Spleen (tissue), 11 donors: ENCODE measurements at regions not wholly inside any gene's neighbourhood (a gene's known extent, or its start where the extent isn't known, plus 50 kb on each side); places are given as distances from the start of the nearest gene placed in this dataset.
"Not testable (repeated sequence)": the region's sequence is repeated elsewhere in the genome, so short reads cannot be mapped to it uniquely, and the experiment has no call there.

Source experiments
- DNase-seq: peaks from one replicate; pipeline ENCODE4 v3.0.0-alpha.2; 2020
- H3K27ac ChIP-seq, 8 donors: fragments of 200-600 bp; sonication (generic) in 7 of 8; 1 replicate in 4 of 8; 2 replicates in 4 of 8; pipeline versions ENCODE4 v1.5.0 to v1.8.0; 2016 to 2021; ENCODE audit warnings: inconsistent platforms in 4 of 8, mild to moderate bottlenecking in 4 of 8, moderate library complexity in 1 of 8
- H3K27me3 ChIP-seq, 7 donors: fragments of 200-600 bp; sonication (generic) in 6 of 7; replicated peaks in 1 of 7; 1 replicate in 4 of 7; 2 replicates in 3 of 7; pipeline versions ENCODE4 v1.5.0 to v1.8.0; 2016 to 2021; ENCODE audit warnings: inconsistent platforms in 3 of 7, mild to moderate bottlenecking in 1 of 7
- H3K36me3 ChIP-seq, 6 donors: fragments of 200-600 bp; sonication (generic) in 5 of 6; 1 replicate in 4 of 6; 2 replicates in 2 of 6; pipeline versions ENCODE4 v1.5.0 to v1.8.0; 2016 to 2021; ENCODE audit warnings: inconsistent platforms in 2 of 6
- H3K4me1 ChIP-seq, 6 donors: fragments of 200-600 bp; sonication (generic) in 5 of 6; 1 replicate in 3 of 6; 2 replicates in 3 of 6; pipeline versions ENCODE4 v1.5.0 to v1.8.0; 2016 to 2021; ENCODE audit warnings: inconsistent platforms in 3 of 6
- H3K4me3 ChIP-seq, 8 donors: fragments of 200-600 bp; sonication (generic) in 7 of 8; 1 replicate in 4 of 8; 2 replicates in 4 of 8; pipeline versions ENCODE4 v1.5.0 to v1.8.0; 2016 to 2021; ENCODE audit warnings: inconsistent platforms in 4 of 8, mild to moderate bottlenecking in 4 of 8, moderate library complexity in 2 of 8
- H3K9me3 ChIP-seq, 8 donors: fragments of 200-600 bp; sonication (generic) in 7 of 8; 1 replicate in 4 of 8; 2 replicates in 4 of 8; pipeline versions ENCODE4 v1.5.0 to v1.8.0; 2016 to 2021; ENCODE audit warnings: inconsistent platforms in 4 of 8
- POLR2A ChIP-seq, 3 donors: fragments of 450-650 bp; IDR thresholded peaks; one replicate each; pipeline ENCODE4 v1.5.1; 2017; ENCODE audit warnings: antibody characterized with exemption in 3 of 3, mild to moderate bottlenecking in 1 of 3
- POLR2AphosphoS5 ChIP-seq, 3 donors: sonication (generic); formaldehyde crosslinking; IDR thresholded peaks; one replicate each; pipeline ENCODE4 v1.5.1; 2017; ENCODE audit warnings: antibody characterized with exemption in 3 of 3
- WGBS, 5 donors: extraction: QIAGEN DNeasy Blood & Tissue Kit in 3 of 5; methylation state at CpG; one replicate each; pipeline versions ENCODE4 v1.1.5 to v1.1.7; 2013 to 2018; 5-methylcytosine and 5-hydroxymethylcytosine counted together
- intact Hi-C: fragments of 100-400 bp; cut with DNase I; formaldehyde crosslinking; loops from one replicate; pipeline ENCODE4 v1.15.0; 2023; ENCODE audit warnings: low total_unique reads
- TF ChIP-seq, protein P1 (sequence below), 11 experiments: fragments of 200-600 bp in 7 of 11; fragments of 450-650 bp in 4 of 11; sonication (generic) in 4 of 11; IDR thresholded peaks in 8 of 11; conservative IDR thresholded peaks in 3 of 11; 1 replicate in 7 of 11; 2 replicates in 4 of 11; pipeline versions ENCODE4 v1.4.0 to v1.8.0; 2016 to 2021; ENCODE audit warnings: antibody characterized with exemption in 11 of 11, inconsistent platforms in 4 of 11, mild to moderate bottlenecking in 1 of 11
- donor health status: healthy with polysubstance abuse.
- donor health status: DM: no; HTN: no; CAD: no; lungs with moderate emphysema.
- donor health status: DM: no; HTN: no; CAD: no.
- donor health status: Bipolar disorder and iron deficiency.
- donor health status: healthy.
- donor health status: DM: no; HTN: no; CAD: no.
- donor health status: DM: yes; HTN: yes; CAD: no.

GRCh38 chr1:2851918-2852317 is 50.4 kb upstream of the TTC34 start:
- H3K4me1 ChIP-seq, H3K27ac ChIP-seq, H3K9me3 ChIP-seq, DNase-seq, intact Hi-C loops, H3K4me3 ChIP-seq, H3K36me3 ChIP-seq: not testable (repeated sequence)
- H3K27me3 ChIP-seq = peaks cover 0 to 75% (median 4%) of the 10 kb centered on the region in 7 donors
- whole genome bisulfite sequencing, 5 donors = 85 to 89% (median 89%) methylated on average over 12 of the region's 12 CpGs

- Histone ChIP-seq H3K27me3 (peaks cover 0 to 58% (median 4%) of the 10 kb centered on the region in 7 donors), H3K27ac (no peak overlapping the region), H3K36me3 (no peaks in the 10 kb centered on the region), H3K9me3 (no peaks in the 10 kb centered on the region), H3K4me1 (no peaks in the 10 kb centered on the region), H3K4me3 (no peak overlapping the region)
- peak; percentile 50 for DNase-seq
- TF ChIP-seq POLR2AphosphoS5 (IDR thresholded peaks at IDR 0.05) (no peak), POLR2A (IDR thresholded peaks at IDR 0.05) (no peak)
- TF ChIP-seq, protein P1, sequence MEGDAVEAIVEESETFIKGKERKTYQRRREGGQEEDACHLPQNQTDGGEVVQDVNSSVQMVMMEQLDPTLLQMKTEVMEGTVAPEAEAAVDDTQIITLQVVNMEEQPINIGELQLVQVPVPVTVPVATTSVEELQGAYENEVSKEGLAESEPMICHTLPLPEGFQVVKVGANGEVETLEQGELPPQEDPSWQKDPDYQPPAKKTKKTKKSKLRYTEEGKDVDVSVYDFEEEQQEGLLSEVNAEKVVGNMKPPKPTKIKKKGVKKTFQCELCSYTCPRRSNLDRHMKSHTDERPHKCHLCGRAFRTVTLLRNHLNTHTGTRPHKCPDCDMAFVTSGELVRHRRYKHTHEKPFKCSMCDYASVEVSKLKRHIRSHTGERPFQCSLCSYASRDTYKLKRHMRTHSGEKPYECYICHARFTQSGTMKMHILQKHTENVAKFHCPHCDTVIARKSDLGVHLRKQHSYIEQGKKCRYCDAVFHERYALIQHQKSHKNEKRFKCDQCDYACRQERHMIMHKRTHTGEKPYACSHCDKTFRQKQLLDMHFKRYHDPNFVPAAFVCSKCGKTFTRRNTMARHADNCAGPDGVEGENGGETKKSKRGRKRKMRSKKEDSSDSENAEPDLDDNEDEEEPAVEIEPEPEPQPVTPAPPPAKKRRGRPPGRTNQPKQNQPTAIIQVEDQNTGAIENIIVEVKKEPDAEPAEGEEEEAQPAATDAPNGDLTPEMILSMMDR (IDR thresholded peaks at IDR 0.05 in 8 of 11, conservative IDR thresholded peaks at IDR 0.05 in 3 of 11) = no peak
- intact Hi-C loops = no loop called here
- WGBS, 5 donors = 83 to 88% (median 85%) methylated on average over 4 to 9 of the region's 9 CpGs
Measured at GRCh38 chr1:2853711-2854110, 52.2 kb upstream of the TTC34 start.

- Histone ChIP-seq H3K9me3 (no peaks in the 10 kb centered on the region), H3K4me3 (no peak overlapping the region), H3K27ac (no peak overlapping the region), H3K27me3 (peaks cover 0 to 55% (median 4%) of the 10 kb centered on the region in 7 donors), H3K4me1 (no peaks in the 10 kb centered on the region), H3K36me3 (no peaks in the 10 kb centered on the region)
- WGBS, 5 donors = 82 to 94% (median 91%) methylated on average over 13 of the region's 13 CpGs
- intact Hi-C loops = no loop called here
- no peak for TF ChIP-seq POLR2A (IDR thresholded peaks at IDR 0.05)
- TF ChIP-seq, protein P1 (IDR thresholded peaks at IDR 0.05 in 8 of 11, conservative IDR thresholded peaks at IDR 0.05 in 3 of 11) = no peak
- TF ChIP-seq POLR2AphosphoS5 (IDR thresholded peaks at IDR 0.05) = no peak
- DNase-seq = peak; percentile 47
Measured at GRCh38 chr1:2854151-2854550, 52.7 kb upstream of the TTC34 start.

DNA sequence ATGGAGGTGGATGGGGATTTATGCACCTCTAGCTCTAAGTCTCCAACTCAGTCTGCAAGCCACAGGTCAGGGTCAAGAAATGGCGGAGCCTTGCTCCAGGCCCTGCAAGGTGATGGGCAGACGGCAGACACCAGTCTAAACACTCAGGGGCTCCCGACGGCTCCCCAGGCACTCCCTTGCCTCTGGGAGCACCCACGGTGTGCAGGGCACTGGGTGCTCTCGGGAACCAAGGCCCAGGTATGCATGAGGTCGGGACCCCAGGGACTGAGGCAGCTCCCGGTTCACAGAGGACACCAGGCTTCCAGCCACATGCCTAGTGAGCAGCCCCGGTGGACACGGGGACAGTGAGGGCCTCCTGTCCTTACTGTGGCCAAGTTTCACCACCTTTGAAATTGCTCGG is 53.1 kb upstream of the TTC34 start:
- Histone ChIP-seq H3K4me3 (no peak overlapping the region), H3K4me1 (no peaks in the 10 kb centered on the region), H3K27me3 (peaks cover 0 to 55% (median 4%) of the 10 kb centered on the region in 7 donors), H3K36me3 (no peaks in the 10 kb centered on the region), H3K27ac (no peak overlapping the region), H3K9me3 (no peaks in the 10 kb centered on the region)
- WGBS, 5 donors = 72 to 93% (median 78%) methylated on average over 9 to 11 of the region's 11 CpGs
- intact Hi-C loops = no loop called here
- DNase-seq = peak; percentile 53
- TF ChIP-seq, protein P1 (IDR thresholded peaks at IDR 0.05 in 8 of 11, conservative IDR thresholded peaks at IDR 0.05 in 3 of 11) = no peak
- TF ChIP-seq POLR2AphosphoS5 (IDR thresholded peaks at IDR 0.05) = no peak
